HFF-Myc (cell line): ENCODE measurements at regions not wholly inside any gene's neighbourhood (a gene's known extent, or its start where the extent isn't known, plus 50 kb on each side); places are given as distances from the start of the nearest gene placed in this dataset.

Experiments used
- DNase-seq: peaks from one replicate; pipeline ENCODE4 v3.0.0-alpha.2; 2011; ENCODE audit warnings: low read depth; ENCODE audit errors: extremely low read depth
- H3K4me3 ChIP-seq: replicated peaks from 2 replicates; pipeline ENCODE4 v1.5.1; 2011; ENCODE audit warnings: low read depth, mild to moderate bottlenecking, control low read depth, low read length
- CTCF ChIP-seq: IDR thresholded peaks from 2 replicates; pipeline ENCODE4 v1.5.1; 2012; ENCODE audit warnings: mild to moderate bottlenecking, low read depth, low read length, control low read depth; ENCODE audit errors: missing control alignments

DNA sequence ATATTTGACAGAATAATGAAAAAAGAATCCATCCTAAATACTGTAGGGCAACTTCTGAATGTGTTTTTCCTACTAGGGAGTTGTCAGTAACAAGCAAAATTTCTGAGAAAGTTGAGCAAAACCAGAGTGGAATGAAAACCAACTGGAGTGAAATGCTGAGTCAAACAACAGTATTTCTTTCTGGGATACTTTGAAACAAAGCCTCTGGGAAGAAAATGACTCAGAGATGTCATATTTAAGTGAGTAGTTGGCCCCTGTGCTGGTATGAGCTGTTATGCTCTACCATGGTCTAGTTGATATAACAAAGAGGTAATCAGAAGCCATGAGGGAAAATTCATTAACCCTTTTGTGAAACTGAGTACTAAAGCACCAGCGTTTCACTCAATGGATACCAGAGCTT is 372.1 kb upstream of the C9orf72 start:
- DNase-seq = no peak
- TF ChIP-seq CTCF = no peak
- H3K4me3 ChIP-seq = no peak overlapping the region

DNA sequence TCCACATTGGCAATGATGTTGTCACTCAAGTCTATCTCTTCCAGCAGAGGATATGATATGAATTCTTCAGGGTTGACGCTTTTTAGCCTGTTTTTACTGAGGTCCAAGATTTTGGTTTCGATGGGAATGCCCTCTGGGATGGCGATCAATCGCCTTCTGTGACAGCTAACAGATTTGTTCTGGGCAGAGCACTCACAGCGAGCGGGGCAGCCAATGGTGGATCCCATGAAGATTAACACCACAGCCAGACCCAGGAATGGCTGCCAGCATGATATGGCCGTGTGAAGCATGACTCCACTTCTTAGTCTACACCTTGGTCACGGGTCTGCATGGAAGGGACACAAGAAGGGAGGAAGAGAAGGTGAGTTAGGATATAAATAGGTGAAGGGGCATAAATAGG is 377.1 kb upstream of the C9orf72 start:
- no peak overlapping the region for H3K4me3 ChIP-seq
- no peak for DNase-seq
- TF ChIP-seq CTCF = no peak

DNA sequence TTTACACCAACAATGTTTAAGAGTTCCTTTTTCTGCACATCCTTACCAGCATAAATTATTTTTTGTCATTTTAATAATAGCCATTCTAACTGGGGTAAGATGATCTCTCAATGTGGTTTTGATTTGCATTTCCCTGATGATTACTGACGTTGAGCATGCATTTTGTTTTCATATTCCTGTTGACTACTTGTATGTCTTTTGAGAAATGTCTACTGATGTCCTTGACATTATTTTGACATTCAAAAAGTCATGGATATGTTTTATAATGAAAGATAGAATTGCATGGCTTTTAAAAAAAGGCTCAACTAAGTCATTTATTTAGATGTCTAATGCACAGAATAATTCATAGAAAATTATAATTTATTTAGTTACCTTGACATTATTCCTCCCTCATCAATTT is 381.6 kb upstream of the C9orf72 start:
- no peak overlapping the region for H3K4me3 ChIP-seq
- DNase-seq = no peak
- no peak for TF ChIP-seq CTCF

DNA sequence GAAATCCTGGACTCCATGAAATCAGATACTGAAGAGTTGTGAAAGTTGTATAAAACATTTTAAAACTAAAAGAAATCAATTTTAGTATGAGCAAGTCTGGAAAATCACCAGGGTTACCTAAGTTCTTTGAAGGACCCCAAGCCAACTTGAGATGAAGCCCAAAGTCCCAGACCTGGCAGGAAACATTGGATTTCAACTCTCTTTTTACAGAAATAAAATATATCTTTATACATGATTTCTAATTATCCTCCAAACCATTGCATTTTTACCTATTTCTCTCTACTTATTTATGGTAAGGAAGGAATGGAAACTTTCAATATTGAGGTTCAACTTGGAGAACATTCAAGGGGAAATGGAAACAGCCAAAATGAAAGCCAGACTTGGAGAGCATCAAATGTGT is 390.6 kb upstream of the C9orf72 start:
- TF ChIP-seq CTCF = no peak
- DNase-seq = no peak
- no peak overlapping the region for H3K4me3 ChIP-seq

DNA sequence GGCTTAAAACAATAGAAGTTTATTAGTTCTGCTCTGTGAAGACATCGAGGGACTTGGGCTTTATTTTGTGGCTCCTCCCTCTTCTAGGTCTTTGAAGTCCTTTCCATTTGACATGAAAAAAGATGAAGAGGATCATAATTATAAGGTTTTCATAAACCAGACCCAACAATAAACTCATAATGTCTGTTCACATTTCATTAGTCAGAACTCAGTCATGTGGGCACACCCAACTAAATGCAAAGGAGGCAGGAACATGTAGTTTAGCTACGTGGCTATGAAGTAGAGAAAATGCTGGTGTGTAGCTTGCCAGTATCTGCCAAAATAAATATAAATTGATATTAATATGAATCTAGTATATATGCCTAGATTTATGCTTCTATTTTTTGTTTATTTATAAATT is 393.9 kb upstream of the C9orf72 start:
- no peak for TF ChIP-seq CTCF
- no peak overlapping the region for H3K4me3 ChIP-seq
- DNase-seq = no peak

- no peak for DNase-seq
Measured at GRCh38 chr9:27977931-27978330, 404.6 kb upstream of the C9orf72 start.

More at GRCh38 chr9:27977931-27978330, 404.6 kb upstream of the C9orf72 start:
- no peak overlapping the region for H3K4me3 ChIP-seq
- TF ChIP-seq CTCF = no peak
